NCI-H2196 treated with DMSO at 0.1 percent for 48 hours (cell line): ENCODE measurements at regions not wholly inside any gene's neighbourhood (a gene's known extent, or its start where the extent isn't known, plus 50 kb on each side); places are given as distances from the start of the nearest gene placed in this dataset.

Source experiments
- DNase-seq: peaks from one replicate; lab custom pipeline; 2025; ENCODE audit not compliant: unreplicated experiment; lab: John Stamatoyannopoulos, UW

DNA sequence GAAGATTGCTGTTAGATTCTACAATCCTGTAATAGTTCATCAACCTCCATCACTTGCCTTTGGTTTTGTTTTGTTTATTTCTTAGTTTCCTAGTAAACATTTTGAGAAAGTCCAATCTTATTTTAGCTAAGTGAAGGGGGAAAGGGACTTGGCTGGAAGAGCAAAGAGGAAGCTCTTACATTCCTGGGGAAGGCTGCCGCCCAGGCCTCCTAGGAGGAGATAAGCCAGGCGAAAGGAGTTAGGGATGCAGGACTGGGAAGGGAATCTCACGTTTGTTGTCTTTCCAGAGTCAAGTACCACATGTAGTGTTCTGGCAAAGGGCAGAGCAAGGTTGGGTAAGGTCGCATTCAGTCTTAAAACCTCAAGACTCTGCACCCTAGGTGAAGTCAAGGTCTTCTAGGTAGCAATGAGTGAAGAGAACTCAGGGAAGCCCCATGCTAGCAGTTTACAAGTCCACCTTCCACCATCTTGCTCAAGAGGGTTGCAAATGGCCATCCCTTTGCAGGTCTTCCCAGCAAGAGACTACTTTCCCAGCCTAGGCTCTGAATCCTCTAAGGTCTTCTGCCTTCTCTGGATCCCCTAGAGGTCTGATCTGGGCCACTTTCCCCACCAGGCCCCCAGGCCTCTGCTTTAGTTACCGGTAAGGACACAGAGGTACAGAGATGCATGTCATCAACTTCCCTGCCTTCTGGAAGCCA lies 320.7 kb downstream of the CYP26B1 start:
- DNase-seq: no peak

DNA sequence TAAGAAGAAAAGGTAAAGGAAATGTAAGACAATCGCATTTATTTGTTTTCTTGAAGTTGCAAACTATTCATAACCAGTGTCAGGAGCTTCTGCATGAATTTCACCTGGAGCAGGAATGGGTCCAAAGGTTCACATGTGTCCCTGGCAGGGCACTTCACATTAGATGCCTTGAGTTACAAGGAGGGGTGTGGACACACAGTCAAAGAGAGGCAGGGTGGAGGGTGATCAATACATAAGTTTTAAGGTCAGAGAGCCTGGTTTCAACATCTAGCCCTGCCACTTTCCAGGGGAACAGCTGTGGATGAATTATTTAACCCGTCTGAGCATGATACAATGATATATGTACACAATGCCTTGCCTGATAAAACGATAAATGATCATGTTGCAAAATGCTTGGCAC lies 321.4 kb downstream of the CYP26B1 start:
- DNase-seq: no peak

DNA sequence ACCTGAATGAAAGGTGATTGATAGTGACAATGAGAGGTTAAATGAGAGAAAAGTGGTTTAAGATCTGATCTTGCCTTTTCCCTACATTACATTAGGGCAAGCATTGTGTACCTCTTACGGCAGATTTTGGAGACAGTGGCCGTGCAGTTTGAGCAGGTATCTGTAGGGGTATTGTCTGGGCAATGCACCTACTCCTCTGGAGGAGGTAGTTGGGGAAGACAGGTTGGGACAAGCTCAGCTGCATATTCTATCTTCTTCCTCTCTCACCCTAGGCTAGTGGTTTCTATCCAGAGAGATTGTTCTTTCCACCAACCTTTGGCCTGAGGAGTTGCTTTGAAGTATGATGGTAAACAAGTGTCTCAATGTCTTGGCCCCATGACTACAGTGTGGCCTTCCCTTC lies 323.2 kb downstream of the CYP26B1 start:
- no peak for DNase-seq

DNA sequence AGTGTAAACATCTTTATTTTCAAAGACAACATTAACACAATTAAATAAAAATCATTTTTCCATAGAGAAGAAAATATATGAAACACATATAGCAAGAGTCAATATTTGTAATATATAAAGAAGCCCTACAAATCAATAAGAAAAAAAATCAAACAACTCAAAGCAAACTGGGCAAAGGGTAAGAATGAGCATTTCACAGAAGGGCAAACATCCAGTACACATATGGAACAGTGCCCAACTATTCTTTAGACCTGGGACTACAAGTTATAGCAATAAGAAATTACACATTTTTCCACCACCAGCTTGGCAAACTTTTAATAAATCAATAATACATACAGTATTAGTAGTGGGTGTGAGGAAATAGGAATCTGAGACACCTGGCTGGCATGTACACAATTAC lies 324.1 kb downstream of the CYP26B1 start:
- no peak for DNase-seq

DNA sequence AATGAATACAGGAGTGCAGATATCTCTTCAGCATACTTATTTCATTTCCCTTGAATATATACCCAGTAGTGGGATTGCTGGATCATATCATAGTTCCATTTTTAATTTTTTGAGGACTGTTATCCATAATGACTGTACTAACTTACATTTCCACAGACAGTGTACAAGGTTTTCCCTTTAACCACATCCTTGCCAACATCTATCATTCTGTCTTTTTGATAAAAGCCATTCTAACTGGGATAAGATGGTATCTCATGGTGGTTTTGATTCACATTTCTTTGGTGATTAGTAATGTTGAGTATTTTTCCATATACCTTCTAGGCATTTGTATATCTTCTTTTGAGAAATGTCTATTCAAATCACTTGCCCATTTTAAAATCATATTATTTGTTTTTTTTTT lies 325.2 kb downstream of the CYP26B1 start:
- no peak for DNase-seq

DNA sequence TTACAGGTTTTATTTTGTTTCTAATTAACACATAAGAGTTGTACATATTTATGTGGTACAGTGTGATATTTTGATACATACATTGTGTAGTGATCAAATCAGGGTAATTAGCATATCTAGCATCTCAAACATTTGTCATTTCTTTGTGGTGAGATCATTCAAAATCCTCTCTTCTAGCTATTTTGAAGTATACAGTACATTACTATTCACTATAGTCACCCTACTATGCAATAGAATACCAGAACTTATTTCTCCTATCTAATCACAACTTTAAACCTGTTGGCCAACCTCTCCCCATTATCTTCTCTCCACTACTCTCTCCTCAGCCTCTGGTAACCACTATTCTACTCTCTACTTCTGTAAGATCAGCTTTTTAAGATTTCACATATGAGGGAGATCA lies 325.8 kb downstream of the CYP26B1 start:
- DNase-seq: no peak

DNA sequence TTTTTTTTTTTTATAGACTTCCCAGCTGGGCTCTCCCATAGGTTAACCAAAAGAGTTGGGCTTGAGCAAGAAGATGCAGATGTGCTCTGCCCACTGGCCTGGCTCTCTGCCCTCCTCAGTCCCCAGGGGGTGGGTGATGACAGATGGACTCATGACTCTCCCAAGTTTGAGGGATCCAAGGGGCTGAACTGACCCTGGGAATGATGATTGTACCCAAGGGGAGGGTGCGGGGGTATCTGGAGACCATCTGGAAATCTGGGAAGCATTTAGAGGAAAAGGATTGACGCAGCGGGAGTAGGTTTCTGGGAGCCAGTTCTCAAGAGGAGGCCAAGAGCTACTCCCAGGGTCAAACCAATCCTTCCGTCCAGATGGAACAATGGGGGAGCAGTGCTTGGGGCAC lies 330.8 kb downstream of the CYP26B1 start:
- no peak for DNase-seq

DNA sequence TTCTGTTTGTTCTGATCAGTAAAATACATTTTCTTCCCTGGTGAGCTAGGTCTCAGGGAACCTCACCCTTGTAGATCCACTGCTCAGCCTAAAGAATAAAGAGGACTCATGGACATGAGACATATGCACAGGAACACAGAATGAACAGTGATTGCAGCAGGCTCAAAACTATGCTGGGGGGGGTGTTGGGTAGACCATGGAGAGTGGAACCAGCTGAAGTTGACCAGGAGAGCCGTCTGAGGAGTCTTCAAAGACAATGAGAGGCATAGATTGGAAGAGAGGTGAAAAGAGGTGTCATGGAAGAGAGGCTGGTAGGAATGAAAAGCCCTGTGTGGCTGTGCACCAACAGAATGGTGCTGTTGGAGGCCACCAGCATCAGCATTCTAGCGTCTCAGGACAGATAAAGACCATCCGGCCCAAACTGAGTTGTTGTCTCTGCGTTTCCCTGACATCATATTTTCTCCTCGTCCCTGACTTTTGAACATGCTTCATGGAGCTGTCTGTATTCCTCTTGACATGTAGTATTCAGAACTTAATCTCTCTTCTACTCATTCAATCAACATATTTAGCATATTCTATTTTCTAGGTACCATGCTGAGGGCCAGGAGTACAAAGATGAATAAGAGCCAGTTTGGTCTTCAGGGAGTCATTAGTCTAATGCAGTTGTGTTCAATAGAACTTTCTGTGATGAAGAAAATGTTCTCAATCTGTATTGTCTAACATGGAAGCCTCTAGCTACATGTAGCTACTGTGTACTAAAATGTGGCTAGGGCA lies 331.8 kb downstream of the CYP26B1 start:
- DNase-seq: no peak

DNA sequence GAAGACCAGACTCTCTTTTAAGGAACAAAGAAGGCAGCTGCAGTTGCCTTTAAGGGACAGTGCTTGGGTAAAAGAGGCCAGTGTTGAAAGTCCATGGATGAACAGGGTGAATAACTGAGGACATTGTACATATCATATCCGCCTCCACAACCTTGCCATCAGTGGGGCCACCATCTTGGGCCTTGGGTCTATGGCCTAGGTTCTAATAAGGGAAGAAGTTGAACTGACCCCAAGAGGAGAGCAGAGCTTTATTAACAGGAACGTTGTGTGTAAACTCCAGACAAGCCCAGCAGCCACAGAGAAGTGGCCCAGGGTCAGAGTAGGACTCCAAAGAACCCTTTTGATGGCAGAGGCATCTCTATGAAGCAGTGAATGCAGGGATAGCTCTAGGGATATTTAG lies 332.8 kb downstream of the CYP26B1 start:
- DNase-seq: no peak

DNA sequence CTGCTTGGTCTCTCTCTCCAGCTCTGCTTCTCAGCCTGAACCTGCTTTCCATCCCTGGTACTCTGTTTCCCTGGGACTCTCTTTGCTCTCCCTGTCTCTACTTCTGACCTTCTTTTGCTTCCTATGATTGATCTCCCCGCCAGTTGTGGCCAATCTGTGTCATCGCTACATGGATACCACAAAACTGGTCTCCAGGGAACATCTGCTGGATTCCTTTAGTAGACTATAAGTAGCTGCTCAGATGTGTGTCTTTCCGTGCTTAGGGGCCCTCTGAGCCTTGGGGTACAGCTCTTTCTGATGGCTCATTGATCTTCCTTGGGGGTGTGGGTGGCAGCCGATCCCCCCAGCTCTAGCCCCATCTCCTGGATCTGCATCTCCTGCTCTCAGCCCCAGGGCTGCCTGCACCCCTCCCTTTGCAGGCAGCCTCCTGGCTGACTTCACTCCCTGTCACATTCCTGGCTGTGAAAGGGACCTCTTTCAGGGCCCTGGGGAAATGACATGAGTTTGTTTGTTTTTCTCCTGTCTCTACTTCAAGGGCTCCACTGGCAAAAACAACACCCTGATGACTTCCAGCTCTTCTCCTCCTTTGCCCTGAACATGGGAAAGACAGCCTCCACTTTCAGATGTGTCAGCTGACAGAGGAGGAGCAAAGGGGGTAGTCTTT lies 333.7 kb downstream of the CYP26B1 start:
- DNase-seq: no peak

DNA sequence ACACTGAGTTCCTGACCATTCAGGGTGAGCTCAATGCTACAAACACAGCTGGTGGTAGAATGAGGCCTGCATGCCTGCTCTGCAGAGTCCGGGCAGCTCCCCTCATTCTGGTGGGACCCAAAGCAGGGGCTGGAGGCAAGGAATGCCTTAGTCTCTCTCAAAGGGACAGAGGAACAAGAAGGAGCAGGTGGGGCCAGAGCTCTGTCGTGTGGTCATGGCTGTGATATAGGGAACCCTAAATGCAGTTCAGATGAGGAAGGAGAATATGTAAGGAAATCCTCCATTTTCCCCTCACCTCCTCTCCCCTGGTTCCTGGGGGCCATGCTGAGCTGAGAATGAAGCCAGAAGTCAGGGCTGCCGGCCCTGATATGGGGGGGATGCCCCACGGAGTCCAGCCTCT lies 334.3 kb downstream of the CYP26B1 start:
- DNase-seq: no peak

DNA sequence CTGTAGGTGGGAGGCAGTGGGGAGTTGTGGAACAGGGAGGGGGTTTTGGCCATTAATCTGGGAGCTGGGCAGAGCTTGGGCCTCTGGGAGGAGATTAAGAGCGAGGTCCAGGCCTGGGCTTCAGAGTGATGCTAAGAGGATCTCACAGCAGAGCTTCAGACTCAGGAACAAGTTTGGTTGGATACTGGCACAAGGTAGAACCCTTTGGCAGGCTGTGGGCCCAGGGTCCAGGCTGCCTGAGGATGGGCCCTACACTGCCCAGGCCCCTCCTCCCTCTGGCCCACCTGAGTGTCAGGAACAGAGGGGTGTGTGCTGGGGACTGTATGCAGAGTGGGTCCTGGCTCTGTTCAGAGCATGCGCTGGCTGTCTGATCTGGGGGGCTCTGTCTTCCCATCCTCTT lies 334.9 kb downstream of the CYP26B1 start:
- no peak for DNase-seq

DNA sequence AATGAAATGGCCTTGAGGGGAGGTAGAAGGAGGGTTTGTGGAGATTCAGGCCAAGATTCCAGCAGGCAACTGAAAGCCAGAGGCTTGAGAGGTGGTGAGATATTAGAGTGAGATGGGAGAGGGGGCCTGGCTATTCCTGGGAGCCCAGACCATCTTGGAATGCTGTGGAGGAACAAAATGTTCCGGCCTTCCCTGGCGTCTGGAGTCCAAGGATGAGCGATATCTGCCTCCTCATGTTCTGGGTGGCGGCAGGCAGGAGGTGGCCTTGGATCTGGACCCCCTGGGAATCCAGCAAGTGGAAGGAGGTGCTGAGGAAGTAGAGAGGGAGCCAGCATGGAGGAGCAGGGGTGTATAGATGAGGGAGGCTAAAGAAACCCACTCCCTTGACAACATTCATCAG lies 335.9 kb downstream of the CYP26B1 start:
- no peak for DNase-seq

DNA sequence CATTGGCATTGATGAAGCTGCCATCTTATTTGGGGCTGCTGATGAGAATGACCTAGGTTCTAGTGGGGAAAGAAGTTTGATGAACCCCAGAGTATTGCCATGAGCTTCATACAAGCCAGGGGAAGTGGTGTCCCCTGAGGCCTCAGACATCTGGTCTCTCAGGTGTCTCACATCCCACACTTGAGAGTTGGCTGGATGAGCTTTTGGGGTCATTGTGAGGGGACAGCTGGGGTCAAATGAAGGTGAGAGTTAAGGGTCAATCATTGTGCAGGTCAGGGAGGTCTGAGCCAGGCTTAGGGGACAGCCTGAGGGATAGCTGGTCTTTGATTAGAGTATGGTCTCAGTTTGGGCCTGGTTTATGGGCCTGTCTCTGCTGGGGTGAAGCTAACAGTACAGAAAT lies 336.5 kb downstream of the CYP26B1 start:
- DNase-seq: no peak

DNA sequence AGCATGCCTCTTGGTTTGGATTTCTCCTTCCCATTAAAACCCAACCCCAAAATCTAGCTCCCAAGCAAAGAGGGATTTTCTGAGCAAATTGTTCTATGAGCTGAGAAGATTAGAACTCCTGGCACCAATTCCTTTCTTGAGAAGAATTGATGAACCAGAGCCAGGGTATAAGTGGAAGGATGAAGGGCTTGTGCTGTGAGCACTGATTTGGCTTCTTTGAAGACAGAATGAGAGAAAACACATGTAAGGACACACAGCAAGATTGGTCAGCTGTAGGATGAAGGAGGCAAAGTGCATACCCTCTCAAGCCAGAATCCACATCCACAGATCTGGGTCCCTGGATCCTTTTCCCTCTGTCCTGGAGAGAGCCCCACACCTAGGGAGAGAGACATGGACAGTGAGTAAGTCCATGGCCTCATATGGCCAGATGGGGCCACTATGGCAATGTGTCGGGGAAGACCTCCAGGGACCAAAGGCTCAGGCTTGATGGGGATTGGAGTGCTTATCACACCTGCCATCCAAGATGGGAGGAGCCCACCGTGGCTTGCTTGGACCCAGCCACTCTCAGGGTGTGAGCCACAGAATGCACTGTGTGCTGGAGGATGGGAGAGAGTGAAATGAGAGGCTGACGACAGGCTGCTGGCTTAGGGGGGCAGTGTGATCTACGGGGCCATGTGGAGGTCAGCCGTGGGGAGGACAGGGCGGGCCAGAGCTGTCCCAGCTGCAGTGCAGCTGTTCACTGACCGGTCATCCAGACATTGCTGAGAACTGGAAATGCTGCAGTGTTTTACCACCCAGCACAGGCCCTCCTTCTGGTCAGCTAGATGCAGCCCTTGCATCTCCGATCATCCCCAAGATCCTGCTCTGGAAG lies 339.8 kb downstream of the CYP26B1 start:
- DNase-seq: no peak

DNA sequence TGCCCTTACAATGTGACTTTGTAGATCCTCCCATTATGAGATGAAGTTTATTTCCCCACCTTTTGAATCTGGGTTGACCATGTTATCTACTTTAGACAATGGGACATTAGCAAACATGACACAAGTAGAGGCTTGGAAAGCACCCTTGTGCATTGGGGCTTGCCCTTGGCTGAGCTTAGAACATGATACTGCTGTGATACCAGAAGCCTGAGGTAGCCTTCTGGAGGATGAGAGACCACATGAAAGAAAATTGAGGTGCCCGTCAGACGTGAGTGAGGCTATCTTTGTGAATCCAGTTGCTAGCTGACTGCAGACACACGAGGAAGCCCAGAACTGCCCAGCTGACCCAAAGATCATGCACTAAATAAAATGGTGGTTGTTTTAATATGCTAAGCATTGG lies 341.2 kb downstream of the CYP26B1 start:
- no peak for DNase-seq

DNA sequence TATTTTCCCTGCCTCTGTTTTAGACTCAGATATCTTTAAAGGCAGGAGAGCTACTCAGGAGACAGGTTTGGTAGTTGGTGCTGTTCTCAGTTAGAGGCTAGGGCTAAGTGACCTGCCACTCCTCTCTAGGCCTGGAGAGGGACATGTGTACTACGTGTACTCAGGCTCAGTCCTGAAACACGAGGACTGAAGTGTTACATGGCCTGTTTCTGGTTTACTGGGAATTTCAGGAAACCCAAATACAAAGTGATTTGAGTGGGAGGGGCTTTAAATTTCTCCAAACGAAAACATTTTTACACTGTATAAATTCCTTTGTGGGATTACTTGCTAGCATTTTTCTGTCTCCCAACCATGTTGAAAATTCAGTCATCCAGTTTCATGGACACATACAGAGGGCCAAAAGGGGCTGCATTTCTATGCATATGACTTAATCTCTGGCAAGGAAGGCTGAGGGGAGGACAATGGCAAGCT lies 343.3 kb downstream of the CYP26B1 start:
- DNase-seq: no peak

DNA sequence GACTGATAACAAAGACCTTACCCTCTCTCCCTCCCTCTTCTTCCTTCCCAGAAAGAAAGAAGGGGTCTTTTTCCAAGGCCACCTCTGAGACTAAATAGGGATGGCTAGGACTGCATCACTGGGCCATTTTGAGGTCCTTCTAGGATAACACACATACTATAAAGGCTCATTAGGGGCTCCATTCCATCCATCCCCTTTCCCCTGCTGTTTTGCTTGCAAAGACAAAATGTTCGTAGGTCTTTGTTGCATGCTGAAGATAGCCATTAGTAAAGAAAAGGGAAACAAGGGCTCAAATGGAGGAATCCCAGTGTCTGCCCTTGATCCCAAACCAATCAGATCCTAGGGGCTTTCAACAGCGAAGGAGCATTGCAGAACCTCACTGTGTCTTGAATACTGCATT lies 344.3 kb downstream of the CYP26B1 start:
- no peak for DNase-seq

DNA sequence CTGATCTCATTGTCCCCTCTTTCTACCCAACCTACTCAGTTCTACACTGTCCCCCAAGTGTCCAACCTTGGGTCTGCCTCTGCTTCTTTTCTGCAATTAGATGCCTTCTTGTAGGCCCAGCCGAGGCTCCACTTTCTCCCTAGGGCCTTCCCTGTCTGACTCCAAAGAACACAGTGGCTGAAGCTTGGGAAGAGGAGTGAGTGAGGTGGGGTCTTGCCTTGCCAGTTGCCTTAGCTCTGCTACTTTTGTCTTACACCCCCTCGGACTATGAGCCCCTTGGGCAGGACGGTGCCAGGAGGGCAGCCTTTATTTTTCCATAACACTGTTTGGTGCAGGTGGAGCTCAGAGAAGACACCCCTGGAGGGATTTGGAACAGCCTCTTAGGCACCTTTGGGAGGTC lies 345.1 kb downstream of the CYP26B1 start:
- no peak for DNase-seq

DNA sequence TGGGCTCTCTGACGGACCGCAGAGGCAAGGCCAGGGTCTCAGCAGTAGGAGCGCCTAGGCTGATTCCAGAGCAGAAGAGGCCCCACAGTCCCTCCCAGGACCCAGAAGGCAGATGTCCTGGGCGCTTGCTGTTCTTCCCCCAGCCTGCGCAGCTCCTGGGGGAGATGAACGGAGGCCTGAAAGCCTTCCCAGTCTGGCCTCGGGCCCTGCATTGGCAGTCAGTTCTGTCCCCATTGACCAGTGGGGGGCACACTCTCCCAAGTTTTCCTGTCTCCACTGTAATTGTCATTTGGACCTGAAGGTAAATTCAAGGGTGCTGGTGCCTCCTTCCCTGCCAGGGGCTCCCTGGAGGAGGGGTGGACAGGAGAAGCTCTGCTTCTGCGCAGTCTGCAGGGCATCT lies 345.7 kb downstream of the CYP26B1 start:
- no peak for DNase-seq

DNA sequence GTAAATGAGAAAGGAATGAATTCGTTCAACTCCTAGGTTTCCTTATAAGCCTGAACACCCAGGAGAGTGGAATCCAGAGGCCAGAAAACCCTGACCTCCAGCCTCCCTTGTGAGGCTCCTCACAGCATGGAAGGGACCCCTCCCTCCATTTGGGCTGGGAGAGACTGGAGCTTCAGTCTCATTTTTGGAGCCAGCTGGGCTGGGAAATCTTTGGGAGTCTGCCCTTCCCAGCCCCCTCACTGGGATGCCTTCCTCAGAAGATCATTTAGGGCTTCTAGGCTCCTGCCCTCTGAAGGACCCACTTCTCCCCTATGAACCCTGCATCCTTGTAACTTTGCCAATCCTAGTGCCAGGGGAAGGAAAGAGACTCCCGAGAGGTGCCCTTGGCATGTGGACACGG lies 346.1 kb downstream of the CYP26B1 start:
- DNase-seq: no peak
